Progenitor cell of endocrine pancreas (in vitro differentiated cells): ENCODE measurements at regions not wholly inside any gene's neighbourhood (a gene's known extent, or its start where the extent isn't known, plus 50 kb on each side); places are given as distances from the start of the nearest gene placed in this dataset.

Source experiments
- DNase-seq: peaks from one replicate; pipeline ENCODE4 v3.0.0; 2021; ENCODE audit warnings: low spot score; ENCODE audit not compliant: unreplicated experiment
- H3K27ac Mint-ChIP-seq: 2 replicates; pipeline ENCODE4 v1.8.0; 2021; ENCODE audit warnings: mild to moderate bottlenecking, moderate library complexity, mixed read lengths
- H3K27me3 Mint-ChIP-seq: 2 replicates; pipeline ENCODE4 v1.8.0; 2021; ENCODE audit warnings: mixed read lengths
- H3K36me3 Mint-ChIP-seq: 2 replicates; pipeline ENCODE4 v1.8.0; 2022; ENCODE audit warnings: mixed read lengths; ENCODE audit not compliant: insufficient read depth
- H3K4me1 Mint-ChIP-seq: 2 replicates; pipeline ENCODE4 v1.8.0; 2021; ENCODE audit warnings: low read depth, mixed read lengths
- H3K4me3 Mint-ChIP-seq: 2 replicates; pipeline ENCODE4 v1.8.0; 2021; ENCODE audit warnings: low read depth, mild to moderate bottlenecking, moderate library complexity, mixed read lengths
- H3K9me3 Mint-ChIP-seq: 2 replicates; pipeline ENCODE4 v1.8.0; 2021; ENCODE audit warnings: low read depth, mixed read lengths
- CTCF ChIP-seq: fragments of 200-600 bp; sonication (generic); IDR thresholded peaks from one replicate; pipeline ENCODE4 v1.5.0; 2021; ENCODE audit warnings: antibody characterized with exemption, mild to moderate bottlenecking; ENCODE audit not compliant: unreplicated experiment

- H3K4me3 Mint-ChIP-seq, result no peak overlapping the region
- no peaks in the 10 kb centered on the region for H3K4me1 Mint-ChIP-seq
- H3K27ac Mint-ChIP-seq, result no peak overlapping the region
- peaks cover 8% of the 10 kb centered on the region for H3K9me3 Mint-ChIP-seq
- H3K36me3 Mint-ChIP-seq, result no peaks in the 10 kb centered on the region
- TF ChIP-seq CTCF, result no peak
- H3K27me3 Mint-ChIP-seq, result no peaks in the 10 kb centered on the region
- DNase-seq, result no peak
Measured at GRCh38 chr11:15794361-15795150, 561.8 kb downstream of the SOX6 start.

- no peak for DNase-seq
- TF ChIP-seq CTCF, result no peak
- Mint-ChIP-seq H3K27me3 (no peaks in the 10 kb centered on the region), H3K36me3 (no peaks in the 10 kb centered on the region), H3K4me3 (no peak overlapping the region), H3K4me1 (no peaks in the 10 kb centered on the region), H3K27ac (no peak overlapping the region), H3K9me3 (peaks cover 8% of the 10 kb centered on the region)
Measured at GRCh38 chr11:15795378-15795777, 561.0 kb downstream of the SOX6 start.

- Mint-ChIP-seq H3K27me3 (peaks cover 2% of the 10 kb centered on the region), H3K4me1 (no peaks in the 10 kb centered on the region), H3K27ac (no peak overlapping the region), H3K9me3 (peaks cover 4% of the 10 kb centered on the region), H3K4me3 (no peak overlapping the region), H3K36me3 (no peaks in the 10 kb centered on the region)
- no peak for TF ChIP-seq CTCF
- DNase-seq, result no peak
Measured at GRCh38 chr11:15800111-15800800, 556.1 kb downstream of the SOX6 start.

GRCh38 chr11:15801126-15801525 is 555.2 kb downstream of the SOX6 start:
- no peak for TF ChIP-seq CTCF
- Mint-ChIP-seq H3K36me3 (no peaks in the 10 kb centered on the region), H3K27ac (no peak overlapping the region), H3K27me3 (peaks cover 2% of the 10 kb centered on the region), H3K4me1 (no peaks in the 10 kb centered on the region), H3K9me3 (peaks cover 4% of the 10 kb centered on the region), H3K4me3 (no peak overlapping the region)
- no peak for DNase-seq

- TF ChIP-seq CTCF, result no peak
- Mint-ChIP-seq H3K27me3 (peaks cover 2% of the 10 kb centered on the region), H3K4me1 (no peaks in the 10 kb centered on the region), H3K9me3 (peaks cover 4% of the 10 kb centered on the region), H3K27ac (no peak overlapping the region), H3K36me3 (no peaks in the 10 kb centered on the region), H3K4me3 (no peak overlapping the region)
- DNase-seq, result no peak
Measured at GRCh38 chr11:15801616-15802015, 554.7 kb downstream of the SOX6 start.
